ENCODE measurements at regions not wholly inside any gene's neighbourhood (a gene's known extent, or its start where the extent isn't known, plus 50 kb on each side); places are given as distances from the start of the nearest gene placed in this dataset.

- intact Hi-C loops (cut with DNase I; ENCODE audit: low total_unique reads): no loop called here
- no peaks in the 10 kb centered on the region for H3K27me3 ChIP-seq
These were observed 199.7 kb downstream of the IRS2 start for GRCh38 chr13:109586509-109587346.

GRCh38 chr13:109584844-109585361 is 201.5 kb downstream of the IRS2 start:
- Histone ChIP-seq H3K4me3 (no peak overlapping the region), H3K27me3 (no peaks in the 10 kb centered on the region), H3K4me1 (no peaks in the 10 kb centered on the region), H3K27ac (no peak overlapping the region), H3K9me3 (no peaks in the 10 kb centered on the region), H3K36me3 (no peaks in the 10 kb centered on the region)
- intact Hi-C loops (cut with DNase I; ENCODE audit: low total_unique reads): no loop called here
- DNase-seq: no peak
- TF ChIP-seq CTCF (IDR thresholded peaks at IDR 0.05): no peak

More at GRCh38 chr13:109586509-109587346, 199.7 kb downstream of the IRS2 start:
- DNase-seq: no peak
- no peaks in the 10 kb centered on the region for H3K4me1 ChIP-seq
- no peak overlapping the region for H3K4me3 ChIP-seq
- TF ChIP-seq CTCF (IDR thresholded peaks at IDR 0.05): no peak
- H3K9me3 ChIP-seq: no peaks in the 10 kb centered on the region
- H3K27ac ChIP-seq: no peak overlapping the region
- H3K36me3 ChIP-seq: no peaks in the 10 kb centered on the region

- Histone ChIP-seq H3K4me3 (no peak overlapping the region), H3K27ac (no peak overlapping the region), H3K27me3 (no peaks in the 10 kb centered on the region), H3K9me3 (no peaks in the 10 kb centered on the region), H3K36me3 (no peaks in the 10 kb centered on the region), H3K4me1 (no peaks in the 10 kb centered on the region)
- TF ChIP-seq CTCF (IDR thresholded peaks at IDR 0.05): no peak
- DNase-seq: no peak
- intact Hi-C loops (cut with DNase I; ENCODE audit: low total_unique reads): no loop called here
These were observed 209.1 kb downstream of the IRS2 start for GRCh38 chr13:109577191-109577700.

GRCh38 chr13:109576331-109576813 is 210.0 kb downstream of the IRS2 start:
- Histone ChIP-seq H3K9me3 (no peaks in the 10 kb centered on the region), H3K27ac (no peak overlapping the region), H3K27me3 (no peaks in the 10 kb centered on the region), H3K36me3 (no peaks in the 10 kb centered on the region), H3K4me1 (no peaks in the 10 kb centered on the region), H3K4me3 (no peak overlapping the region)
- no peak for DNase-seq
- intact Hi-C loops (cut with DNase I; ENCODE audit: low total_unique reads): no loop called here
- no peak for TF ChIP-seq CTCF (IDR thresholded peaks at IDR 0.05)

GRCh38 chr13:109575821-109576220 is 210.6 kb downstream of the IRS2 start:
- no peak for DNase-seq
- no peak overlapping the region for H3K27ac ChIP-seq
- H3K27me3 ChIP-seq: no peaks in the 10 kb centered on the region
- intact Hi-C loops (cut with DNase I; ENCODE audit: low total_unique reads): no loop called here
- H3K4me3 ChIP-seq: no peak overlapping the region
- no peaks in the 10 kb centered on the region for H3K36me3 ChIP-seq
- TF ChIP-seq CTCF (IDR thresholded peaks at IDR 0.05): no peak
- H3K4me1 ChIP-seq: no peaks in the 10 kb centered on the region
- H3K9me3 ChIP-seq: no peaks in the 10 kb centered on the region
